ENCODE measurements at regions not wholly inside any gene's neighbourhood (a gene's known extent, or its start where the extent isn't known, plus 50 kb on each side); places are given as distances from the start of the nearest gene placed in this dataset.

DNA sequence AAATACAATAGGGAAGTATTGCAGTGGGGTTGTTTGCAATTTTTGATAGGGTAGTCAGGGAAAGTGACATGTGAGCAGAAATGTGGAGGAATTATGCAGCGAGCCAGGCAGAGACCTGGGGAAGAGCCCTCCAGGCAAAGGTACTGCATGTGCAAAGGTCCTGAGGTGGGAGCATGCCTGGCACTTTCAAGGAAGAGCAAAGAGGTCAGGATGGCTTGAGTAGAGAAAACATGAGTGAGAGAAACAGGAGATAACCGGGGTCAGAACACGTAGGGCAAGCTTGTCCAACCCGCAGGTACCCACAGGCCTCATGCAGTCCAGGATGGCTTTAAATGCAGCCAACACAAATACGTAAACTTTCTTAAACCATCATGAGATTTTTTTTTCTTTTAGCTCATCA is 71.0 kb downstream of the COQ2 start:
- Histone ChIP-seq H3K4me1 (ENCODE audit: control insufficient read depth, insufficient read depth, low read length) (peaks cover 14% of the 10 kb centered on the region), H3K36me3 (ENCODE audit: control insufficient read depth, insufficient read depth, low read length) (no peaks in the 10 kb centered on the region), H3K4me3 (ENCODE audit: low read depth, low read length) (no peak overlapping the region), H3K9me3 (ENCODE audit: control insufficient read depth, insufficient read depth, low read depth, low read length) (peaks cover 14% of the 10 kb centered on the region), H3K27ac (ENCODE audit: low read depth, low read length) (no peak overlapping the region), H3K27me3 (ENCODE audit: control insufficient read depth, insufficient read depth, low read length) (no peaks in the 10 kb centered on the region), H3K9ac (ENCODE audit: low read length) (no peak overlapping the region)

DNA sequence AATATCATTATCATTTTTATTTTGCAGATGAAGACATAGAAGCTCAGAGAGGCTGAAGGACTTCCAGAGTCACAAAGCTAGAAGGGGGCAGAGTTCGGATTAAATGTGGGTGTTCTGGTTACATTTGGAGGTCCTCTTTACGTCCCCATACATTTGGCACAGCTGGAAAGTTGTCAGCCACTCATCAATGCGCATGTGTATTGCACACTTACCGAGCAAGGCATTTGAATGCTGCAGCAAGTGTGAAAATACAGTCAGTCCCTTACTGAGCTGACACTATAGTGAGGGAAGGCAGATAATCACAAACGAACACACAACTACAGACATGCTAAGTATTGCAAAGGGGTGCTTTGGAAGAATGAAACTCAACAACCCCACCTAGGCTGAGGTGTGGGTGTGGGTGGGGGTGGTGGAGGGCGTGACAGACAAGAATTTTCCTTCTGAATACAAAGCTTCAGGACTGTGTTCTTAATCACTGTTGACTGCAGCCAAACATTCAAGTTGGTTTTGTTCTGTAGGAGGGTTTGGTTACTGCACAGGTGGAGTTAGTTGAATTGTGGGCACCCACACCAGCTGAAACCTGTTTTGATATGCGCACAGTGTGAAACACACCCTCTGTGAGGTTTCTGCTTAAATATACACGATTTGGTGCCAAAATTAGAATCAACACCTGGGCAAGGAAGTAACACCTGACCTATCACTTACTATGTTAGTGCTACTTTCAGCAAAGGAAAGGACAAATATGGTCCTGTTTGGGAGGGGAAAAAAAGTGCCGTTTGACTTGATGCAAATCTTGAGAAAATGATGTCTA is 72.4 kb downstream of the COQ2 start:
- Histone ChIP-seq H3K9ac (ENCODE audit: low read length) (no peak overlapping the region), H3K36me3 (ENCODE audit: control insufficient read depth, insufficient read depth, low read length) (no peaks in the 10 kb centered on the region), H3K27ac (ENCODE audit: low read depth, low read length) (no peak overlapping the region), H3K4me3 (ENCODE audit: low read depth, low read length) (no peak overlapping the region), H3K9me3 (ENCODE audit: control insufficient read depth, insufficient read depth, low read depth, low read length) (peaks cover 22% of the 10 kb centered on the region), H3K27me3 (ENCODE audit: control insufficient read depth, insufficient read depth, low read length) (no peaks in the 10 kb centered on the region), H3K4me1 (ENCODE audit: control insufficient read depth, insufficient read depth, low read length) (peaks cover 14% of the 10 kb centered on the region)

DNA sequence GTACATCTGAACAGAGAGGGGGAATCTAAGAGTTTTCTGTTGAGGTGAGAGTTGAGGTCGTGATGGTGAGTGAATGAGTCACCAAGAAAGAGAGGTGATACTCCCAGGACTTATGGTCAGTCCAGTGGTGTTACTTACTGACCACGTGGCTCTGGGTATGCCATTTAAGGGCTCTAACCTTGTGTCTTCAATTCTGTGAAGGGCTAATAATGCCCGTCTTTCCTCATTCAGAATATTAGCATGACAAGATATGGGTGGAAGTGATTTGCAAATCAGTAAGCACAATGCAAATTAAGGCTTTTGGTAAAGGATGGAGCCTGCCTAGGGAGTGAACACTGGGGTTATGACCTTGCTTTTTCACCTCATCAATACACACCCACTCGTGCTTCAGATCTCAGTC is 75.2 kb downstream of the COQ2 start:
- Histone ChIP-seq H3K36me3 (ENCODE audit: control insufficient read depth, insufficient read depth, low read length) (no peaks in the 10 kb centered on the region), H3K9ac (ENCODE audit: low read length) (no peak overlapping the region), H3K4me3 (ENCODE audit: low read depth, low read length) (no peak overlapping the region), H3K9me3 (ENCODE audit: control insufficient read depth, insufficient read depth, low read depth, low read length) (peaks cover 27% of the 10 kb centered on the region), H3K27ac (ENCODE audit: low read depth, low read length) (no peak overlapping the region), H3K27me3 (ENCODE audit: control insufficient read depth, insufficient read depth, low read length) (no peaks in the 10 kb centered on the region), H3K4me1 (ENCODE audit: control insufficient read depth, insufficient read depth, low read length) (peaks cover 14% of the 10 kb centered on the region)

- Histone ChIP-seq H3K4me1 (ENCODE audit: control insufficient read depth, insufficient read depth, low read length) (peaks cover 14% of the 10 kb centered on the region), H3K27ac (ENCODE audit: low read depth, low read length) (no peak overlapping the region), H3K36me3 (ENCODE audit: control insufficient read depth, insufficient read depth, low read length) (no peaks in the 10 kb centered on the region), H3K4me3 (ENCODE audit: low read depth, low read length) (no peak overlapping the region; the same call in 1 of the 2 replicates), H3K9ac (ENCODE audit: low read length) (no peak overlapping the region), H3K27me3 (ENCODE audit: control insufficient read depth, insufficient read depth, low read length) (no peaks in the 10 kb centered on the region), H3K9me3 (ENCODE audit: control insufficient read depth, insufficient read depth, low read depth, low read length) (peaks cover 27% of the 10 kb centered on the region)
Observed at GRCh38 chr4:83208371-83209365, 75.9 kb downstream of the COQ2 start.

DNA sequence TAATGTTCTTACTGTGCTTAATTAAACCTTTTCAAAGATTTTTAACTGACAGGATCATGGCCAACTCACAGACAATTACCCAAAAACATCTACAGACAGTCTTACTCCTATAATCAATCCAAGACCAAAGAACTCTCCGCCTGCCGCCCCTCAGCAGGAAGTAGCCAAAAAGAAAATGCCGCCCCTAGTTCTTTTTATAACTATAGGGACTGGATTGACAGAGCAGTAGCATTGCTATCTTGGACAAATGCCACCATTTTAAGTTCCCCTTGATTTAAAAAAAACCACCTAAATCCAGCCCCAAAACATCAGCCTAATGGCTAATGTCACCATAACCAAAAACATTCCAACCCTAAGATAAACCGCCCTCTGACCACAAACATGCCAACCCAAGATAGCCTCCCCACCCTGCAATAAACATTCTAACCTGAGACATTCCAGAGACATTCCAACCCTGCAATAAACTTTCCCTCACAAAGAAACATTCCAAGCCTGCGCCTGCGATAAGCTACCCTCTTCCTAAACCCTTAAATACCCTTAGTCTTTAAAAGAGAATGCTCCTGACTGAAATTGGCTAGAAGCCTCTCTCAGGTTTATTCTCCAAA is 77.0 kb downstream of the COQ2 start:
- no peak overlapping the region; the same call in 1 of the 2 replicates for H3K27ac ChIP-seq (ENCODE audit: low read depth, low read length)
- H3K27me3 ChIP-seq (ENCODE audit: control insufficient read depth, insufficient read depth, low read length) = no peaks in the 10 kb centered on the region
- no peaks in the 10 kb centered on the region for H3K36me3 ChIP-seq (ENCODE audit: control insufficient read depth, insufficient read depth, low read length)
- H3K4me3 ChIP-seq (ENCODE audit: low read depth, low read length) = no peak overlapping the region
- H3K9me3 ChIP-seq (ENCODE audit: control insufficient read depth, insufficient read depth, low read depth, low read length) = peaks cover 27% of the 10 kb centered on the region
- H3K4me1 ChIP-seq (ENCODE audit: control insufficient read depth, insufficient read depth, low read length) = peaks cover 12% of the 10 kb centered on the region
- H3K9ac ChIP-seq (ENCODE audit: low read length) = no peak overlapping the region

DNA sequence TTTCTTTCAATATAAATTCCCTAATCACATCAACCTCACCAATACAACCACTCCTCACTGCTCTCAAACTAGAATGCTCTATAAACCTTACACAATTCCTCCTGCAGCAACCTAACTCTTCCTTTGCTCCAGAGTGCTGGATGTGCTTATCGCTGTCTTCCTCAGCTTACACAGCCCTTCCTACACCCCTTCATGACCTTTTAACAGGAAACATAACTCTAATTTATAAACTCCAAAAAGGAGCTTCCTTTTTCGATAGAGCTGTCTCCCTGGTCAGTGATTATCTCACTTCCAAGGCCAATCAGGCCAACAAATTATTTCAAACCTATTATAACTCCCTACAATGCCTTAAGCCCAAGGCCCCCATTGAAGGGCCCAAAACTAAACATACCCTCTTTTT is 78.8 kb downstream of the COQ2 start:
- peaks cover 5% of the 10 kb centered on the region; the same call in 1 of the 2 replicates for H3K4me1 ChIP-seq (ENCODE audit: control insufficient read depth, insufficient read depth, low read length)
- no peaks in the 10 kb centered on the region for H3K27me3 ChIP-seq (ENCODE audit: control insufficient read depth, insufficient read depth, low read length)
- peaks cover 27% of the 10 kb centered on the region for H3K9me3 ChIP-seq (ENCODE audit: control insufficient read depth, insufficient read depth, low read depth, low read length)
- H3K36me3 ChIP-seq (ENCODE audit: control insufficient read depth, insufficient read depth, low read length) = no peaks in the 10 kb centered on the region
- no peak overlapping the region for H3K9ac ChIP-seq (ENCODE audit: low read length)
- H3K27ac ChIP-seq (ENCODE audit: low read depth, low read length) = no peak overlapping the region
- H3K4me3 ChIP-seq (ENCODE audit: low read depth, low read length) = no peak overlapping the region

DNA sequence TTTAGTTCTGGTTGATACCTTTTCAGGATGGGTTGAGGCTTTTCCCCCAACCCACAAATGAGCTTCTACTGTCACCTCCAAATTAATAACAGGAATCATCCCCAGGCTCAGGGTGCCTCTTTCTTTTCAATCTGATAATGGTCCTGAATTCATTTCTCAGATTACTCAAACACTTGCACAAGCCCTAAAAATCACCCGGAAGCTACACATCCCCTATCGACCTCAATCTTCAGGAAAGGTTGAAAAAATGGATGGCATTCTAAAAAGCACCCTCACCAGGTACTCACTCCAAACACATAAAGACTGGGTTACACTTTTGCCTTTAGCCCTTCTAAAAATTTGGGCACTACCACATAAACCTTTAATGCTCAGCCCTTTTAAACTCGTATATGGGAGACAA is 79.9 kb downstream of the COQ2 start:
- Histone ChIP-seq H3K27ac (ENCODE audit: low read depth, low read length) (no peak overlapping the region), H3K27me3 (ENCODE audit: control insufficient read depth, insufficient read depth, low read length) (no peaks in the 10 kb centered on the region), H3K4me1 (ENCODE audit: control insufficient read depth, insufficient read depth, low read length) (peaks cover under 1% of the 10 kb centered on the region; the same call in 1 of the 2 replicates), H3K9me3 (ENCODE audit: control insufficient read depth, insufficient read depth, low read depth, low read length) (peaks cover 25% of the 10 kb centered on the region), H3K9ac (ENCODE audit: low read length) (no peak overlapping the region), H3K36me3 (ENCODE audit: control insufficient read depth, insufficient read depth, low read length) (no peaks in the 10 kb centered on the region), H3K4me3 (ENCODE audit: low read depth, low read length) (no peak overlapping the region)

GRCh38 chr4:83201761-83202160 is 82.8 kb downstream of the COQ2 start:
- Histone ChIP-seq H3K4me3 (ENCODE audit: low read depth, low read length) (no peak overlapping the region), H3K27me3 (ENCODE audit: control insufficient read depth, insufficient read depth, low read length) (no peaks in the 10 kb centered on the region), H3K27ac (ENCODE audit: low read depth, low read length) (no peak overlapping the region), H3K9me3 (ENCODE audit: control insufficient read depth, insufficient read depth, low read depth, low read length) (peaks cover 5% of the 10 kb centered on the region; the same call in 1 of the 2 replicates), H3K9ac (ENCODE audit: low read length) (no peak overlapping the region), H3K36me3 (ENCODE audit: control insufficient read depth, insufficient read depth, low read length) (no peaks in the 10 kb centered on the region), H3K4me1 (ENCODE audit: control insufficient read depth, insufficient read depth, low read length) (no peaks in the 10 kb centered on the region; the same call in 1 of the 2 replicates)

DNA sequence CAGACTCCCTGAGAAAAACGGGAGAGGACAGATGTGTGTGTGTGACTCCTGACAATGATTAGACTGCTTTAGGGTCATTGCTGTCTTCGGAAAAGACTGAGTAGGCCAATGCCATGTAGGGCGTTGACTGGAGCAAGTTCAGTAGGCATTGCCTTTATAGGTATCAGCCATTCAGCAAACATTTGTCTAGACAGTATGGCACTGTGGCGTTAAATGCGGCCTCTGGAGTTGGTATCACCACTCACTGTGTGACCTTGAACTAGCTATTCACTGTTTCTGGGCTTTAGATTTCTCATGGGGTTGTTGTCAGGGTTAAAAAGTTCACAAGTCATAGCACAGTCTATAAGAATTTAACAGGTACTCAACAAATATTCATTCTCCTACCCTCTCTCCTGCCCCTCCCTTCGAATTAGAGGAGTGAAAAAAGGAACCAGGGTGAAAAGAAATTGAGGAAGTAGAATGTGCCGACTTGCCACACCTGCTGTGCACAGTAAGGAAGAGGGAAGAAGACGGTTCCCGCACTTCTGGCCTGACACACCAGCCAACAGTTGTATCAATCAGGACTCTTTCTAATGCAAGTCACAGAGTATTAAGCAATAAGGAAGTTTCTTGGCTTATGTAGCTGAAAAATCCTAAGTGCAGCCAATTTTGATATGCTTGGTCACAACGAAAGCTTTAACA is 83.2 kb upstream of the PLAC8 start:
- Histone ChIP-seq H3K9me3 (ENCODE audit: control insufficient read depth, insufficient read depth, low read depth, low read length) (no peaks in the 10 kb centered on the region), H3K4me3 (ENCODE audit: low read depth, low read length) (no peak overlapping the region), H3K27ac (ENCODE audit: low read depth, low read length) (no peak overlapping the region), H3K9ac (ENCODE audit: low read length) (no peak overlapping the region), H3K36me3 (ENCODE audit: control insufficient read depth, insufficient read depth, low read length) (no peaks in the 10 kb centered on the region), H3K4me1 (ENCODE audit: control insufficient read depth, insufficient read depth, low read length) (no peaks in the 10 kb centered on the region; the same call in 1 of the 2 replicates), H3K27me3 (ENCODE audit: control insufficient read depth, insufficient read depth, low read length) (no peaks in the 10 kb centered on the region)

GRCh38 chr4:83196921-83197320 is 82.4 kb upstream of the PLAC8 start:
- no peak overlapping the region for H3K27ac ChIP-seq (ENCODE audit: low read depth, low read length)
- no peaks in the 10 kb centered on the region for H3K36me3 ChIP-seq (ENCODE audit: control insufficient read depth, insufficient read depth, low read length)
- no peaks in the 10 kb centered on the region for H3K27me3 ChIP-seq (ENCODE audit: control insufficient read depth, insufficient read depth, low read length)
- H3K4me1 ChIP-seq (ENCODE audit: control insufficient read depth, insufficient read depth, low read length) = no peaks in the 10 kb centered on the region; the same call in 1 of the 2 replicates
- H3K4me3 ChIP-seq (ENCODE audit: low read depth, low read length) = no peak overlapping the region
- H3K9ac ChIP-seq (ENCODE audit: low read length) = no peak overlapping the region
- H3K9me3 ChIP-seq (ENCODE audit: control insufficient read depth, insufficient read depth, low read depth, low read length) = no peaks in the 10 kb centered on the region

Data from HUES6 (cell line).